ENCODE measurements at regions not wholly inside any gene's neighbourhood (a gene's known extent, or its start where the extent isn't known, plus 50 kb on each side); places are given as distances from the start of the nearest gene placed in this dataset.
"Not testable (repeated sequence)": the region's sequence is repeated elsewhere in the genome, so short reads cannot be mapped to it uniquely, and the experiment has no call there.

DNA sequence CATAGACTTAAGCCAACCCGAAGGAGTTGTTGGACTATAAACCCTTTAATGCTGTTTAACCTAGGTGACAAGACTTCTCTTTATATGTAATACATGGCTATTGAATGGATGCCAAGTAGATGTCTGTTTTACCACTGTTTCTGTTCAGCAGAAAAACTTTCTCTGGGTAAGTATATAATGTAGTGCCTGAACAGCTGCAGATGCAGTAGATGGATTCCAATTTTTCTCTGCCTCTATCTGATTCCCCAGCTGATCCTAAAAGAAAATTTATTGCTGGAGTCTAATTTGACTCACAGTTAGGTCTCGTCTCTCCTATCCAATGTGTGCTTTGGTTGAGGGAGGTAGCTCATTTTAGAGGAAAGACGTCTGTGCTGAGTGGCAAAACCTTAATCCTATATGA lies 256.5 kb upstream of the CBLB start:
- no peak for DNase-seq

DNA sequence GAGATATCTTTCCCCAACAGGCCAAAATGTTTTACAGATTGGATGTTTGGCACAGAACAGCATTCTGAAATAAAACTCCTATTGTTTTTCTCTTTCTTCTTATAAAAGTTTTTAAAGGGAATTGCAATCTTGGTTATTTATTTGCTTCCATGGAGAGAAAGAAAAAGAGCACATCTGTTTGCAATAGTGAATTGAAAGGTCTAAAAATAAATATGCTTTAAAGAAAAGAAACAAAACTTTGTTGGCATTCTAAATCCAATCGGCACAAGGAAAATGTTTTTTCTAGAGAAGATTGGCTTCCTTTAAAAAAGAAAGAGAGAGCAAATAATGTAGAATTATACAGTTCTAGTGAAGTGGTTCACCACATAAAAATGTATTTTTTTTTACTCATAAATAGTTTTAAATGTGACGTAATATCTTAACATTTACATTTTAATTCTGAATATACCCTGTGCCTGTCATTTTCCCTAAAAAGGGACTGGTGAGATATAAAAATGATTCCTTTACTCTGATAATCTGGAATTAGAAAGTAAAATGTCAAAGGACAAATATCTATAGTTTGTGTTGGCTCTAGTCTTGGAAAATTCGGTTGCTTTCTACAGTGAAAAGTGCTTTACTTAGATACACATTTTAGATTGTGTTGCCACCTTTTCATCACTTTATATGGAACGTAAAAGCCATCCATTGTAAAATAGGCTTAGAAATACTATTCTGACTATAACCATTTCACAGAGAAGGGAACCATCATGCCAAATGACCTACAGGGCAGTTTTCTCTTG lies 257.4 kb upstream of the CBLB start:
- DNase-seq, result no peak

DNA sequence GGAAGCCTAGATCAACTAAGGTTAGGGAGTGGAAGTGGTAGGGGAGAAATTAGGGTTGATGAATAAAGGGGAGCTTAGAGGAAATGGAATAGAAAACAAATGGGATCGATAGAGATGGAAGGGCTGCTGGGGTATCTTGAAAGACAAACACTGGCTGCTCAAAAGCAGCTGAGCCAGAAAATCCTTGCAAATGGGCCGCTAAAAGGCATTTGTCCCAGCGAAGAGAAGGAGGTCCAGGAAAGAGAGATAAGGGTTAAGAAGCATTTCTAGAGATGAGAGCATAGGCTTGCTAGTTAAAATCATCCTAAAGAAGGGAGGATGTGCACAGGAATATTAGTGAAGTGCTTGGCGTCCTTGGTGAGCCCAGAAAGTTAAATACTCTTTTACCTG lies 258.0 kb upstream of the CBLB start:
- DNase-seq, result no peak

DNA sequence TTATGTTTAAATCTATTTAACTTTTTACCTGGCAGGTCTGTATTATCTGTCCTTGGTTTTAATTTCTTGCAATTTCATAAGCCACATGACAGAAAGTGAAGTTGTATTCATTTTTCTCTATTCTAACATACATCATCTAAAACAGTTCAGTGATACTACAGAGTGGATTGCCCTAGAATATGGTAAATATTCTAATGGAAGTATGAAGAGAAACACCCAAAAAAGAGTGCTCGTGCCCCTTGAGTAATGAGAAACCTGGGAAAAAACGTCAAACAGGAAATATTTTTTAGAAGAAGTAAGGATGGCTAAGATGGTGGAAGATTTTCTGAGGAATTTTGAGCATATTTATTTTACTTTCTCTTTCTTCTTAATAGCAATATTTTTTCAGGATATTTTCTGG lies 261.1 kb upstream of the CBLB start:
- DNase-seq, result no peak

DNA sequence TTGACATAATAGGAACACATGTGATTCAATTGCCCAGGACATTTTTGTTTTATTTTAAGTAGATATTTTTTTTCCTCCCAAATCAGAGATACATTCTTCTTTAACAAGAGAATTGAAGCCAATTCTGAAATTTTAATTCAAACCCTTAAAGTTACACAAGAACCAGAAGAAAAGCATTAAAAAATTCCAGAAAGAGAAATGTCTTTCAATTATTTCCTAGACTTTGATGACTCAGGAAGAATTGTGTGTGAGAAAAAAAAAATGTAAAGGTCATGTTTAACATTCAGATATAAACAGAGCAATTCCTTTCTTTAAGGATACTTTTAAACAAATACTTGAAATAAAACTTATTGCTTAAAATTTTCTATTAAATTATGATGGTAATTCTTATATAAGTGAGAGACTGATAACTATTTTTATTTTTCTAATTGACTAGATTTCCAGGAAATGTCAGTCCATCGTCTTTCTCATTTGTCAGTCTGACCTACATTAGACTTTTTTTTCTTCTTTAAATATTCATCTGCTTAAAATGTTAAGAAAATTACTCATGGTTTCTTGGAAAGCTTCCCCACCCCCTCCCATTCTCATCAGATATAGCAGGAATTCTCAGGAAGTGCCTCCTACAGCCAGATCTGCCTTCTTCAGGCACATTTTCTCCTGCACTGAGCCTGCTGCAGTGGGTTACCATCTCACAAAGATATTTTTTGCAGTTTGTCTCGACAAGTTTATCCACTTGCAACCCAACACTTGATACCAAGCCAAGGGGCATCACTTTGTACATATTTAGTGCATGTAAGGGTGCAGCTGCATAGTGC lies 261.8 kb upstream of the CBLB start:
- DNase-seq, result no peak

DNA sequence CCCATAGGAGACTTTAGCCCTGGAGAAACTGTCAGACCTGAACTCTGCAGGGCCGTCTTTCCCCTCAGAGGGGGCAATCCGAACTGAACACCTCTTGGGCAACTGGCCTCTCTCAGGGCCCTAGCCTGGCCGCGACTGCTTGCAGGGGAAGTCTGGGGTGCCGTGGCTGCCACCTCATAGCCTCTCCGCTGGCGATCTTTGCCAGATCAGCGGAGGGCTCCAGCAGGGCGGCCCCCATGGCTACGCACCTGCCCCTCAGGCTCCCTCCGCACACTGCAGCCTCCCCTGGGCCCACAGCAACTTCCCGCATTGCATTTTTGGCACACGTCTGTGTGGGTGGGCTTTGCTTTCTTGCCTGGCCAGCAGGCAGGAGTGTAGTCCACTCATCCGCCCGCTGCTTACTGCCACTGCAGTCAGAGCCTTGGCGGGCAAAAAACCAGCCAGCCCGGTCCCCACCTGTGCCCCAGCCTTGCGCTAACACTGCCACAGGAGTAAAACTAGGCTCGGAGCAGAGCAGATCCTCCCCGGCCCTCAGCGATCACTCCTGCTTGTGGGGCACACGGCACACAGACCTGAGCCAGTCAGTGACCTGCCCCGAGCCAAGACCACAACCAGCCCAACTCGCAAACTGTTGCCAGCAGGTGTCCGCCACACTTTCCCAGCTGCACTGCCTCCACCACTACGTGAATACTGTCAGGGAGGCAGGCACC lies 266.8 kb upstream of the CBLB start:
- no peak for DNase-seq

DNA sequence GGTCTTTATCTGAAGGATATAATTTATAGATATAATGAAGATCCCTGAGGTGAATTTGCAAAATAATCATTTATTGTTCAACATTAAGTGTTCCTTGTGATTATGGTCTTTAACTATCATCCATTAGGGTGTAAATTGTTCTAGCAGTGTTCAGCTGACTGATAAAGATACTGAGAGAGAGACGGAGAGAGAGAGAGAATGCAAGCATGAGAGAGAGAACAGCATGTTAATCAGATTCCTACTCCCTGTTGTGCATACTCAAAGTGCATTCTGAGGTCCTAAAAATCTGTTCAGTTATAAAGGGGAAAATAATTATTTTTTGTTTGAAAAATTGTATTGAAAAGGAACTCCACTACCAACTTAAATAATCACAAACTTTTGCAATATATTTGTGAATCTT lies 271.0 kb upstream of the CBLB start:
- DNase-seq, result no peak

DNA sequence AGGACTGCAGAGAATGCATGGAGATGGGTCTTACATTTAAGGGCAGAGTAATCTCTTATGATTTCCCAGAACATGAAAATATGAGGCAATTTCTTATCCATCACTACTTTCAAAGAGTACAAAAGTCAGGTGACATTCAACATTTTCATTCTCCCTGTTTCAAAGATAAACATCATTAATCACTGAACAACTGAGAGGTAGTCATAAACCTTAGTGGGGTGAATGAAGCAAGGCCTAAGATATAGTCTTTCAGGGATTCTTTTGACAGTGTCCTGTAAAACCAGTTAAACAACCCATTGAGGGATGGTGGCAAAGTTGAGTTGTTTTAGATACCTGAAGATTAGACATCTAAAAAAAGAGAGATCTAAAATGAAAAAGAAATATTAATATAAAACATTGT lies 271.6 kb upstream of the CBLB start:
- no peak for DNase-seq

DNA sequence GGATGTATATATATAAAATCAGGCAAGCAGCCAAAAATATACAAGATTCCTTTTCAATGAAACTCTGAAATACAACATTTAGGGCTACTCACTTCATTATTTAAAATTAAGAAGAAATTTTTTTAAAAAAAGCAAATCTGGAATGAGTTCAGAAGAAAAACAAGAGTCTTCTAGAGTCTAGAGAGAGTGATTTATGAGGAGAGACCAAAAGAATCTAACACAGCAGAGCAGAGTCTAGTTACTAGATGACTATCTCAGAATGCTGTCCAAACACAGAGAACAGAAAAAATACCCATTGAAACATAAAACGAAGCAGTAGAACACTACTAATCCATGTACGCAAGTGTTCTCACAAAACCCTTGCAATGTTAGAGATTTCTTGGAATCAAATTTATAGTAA lies 275.2 kb upstream of the CBLB start:
- no peak for DNase-seq

DNA sequence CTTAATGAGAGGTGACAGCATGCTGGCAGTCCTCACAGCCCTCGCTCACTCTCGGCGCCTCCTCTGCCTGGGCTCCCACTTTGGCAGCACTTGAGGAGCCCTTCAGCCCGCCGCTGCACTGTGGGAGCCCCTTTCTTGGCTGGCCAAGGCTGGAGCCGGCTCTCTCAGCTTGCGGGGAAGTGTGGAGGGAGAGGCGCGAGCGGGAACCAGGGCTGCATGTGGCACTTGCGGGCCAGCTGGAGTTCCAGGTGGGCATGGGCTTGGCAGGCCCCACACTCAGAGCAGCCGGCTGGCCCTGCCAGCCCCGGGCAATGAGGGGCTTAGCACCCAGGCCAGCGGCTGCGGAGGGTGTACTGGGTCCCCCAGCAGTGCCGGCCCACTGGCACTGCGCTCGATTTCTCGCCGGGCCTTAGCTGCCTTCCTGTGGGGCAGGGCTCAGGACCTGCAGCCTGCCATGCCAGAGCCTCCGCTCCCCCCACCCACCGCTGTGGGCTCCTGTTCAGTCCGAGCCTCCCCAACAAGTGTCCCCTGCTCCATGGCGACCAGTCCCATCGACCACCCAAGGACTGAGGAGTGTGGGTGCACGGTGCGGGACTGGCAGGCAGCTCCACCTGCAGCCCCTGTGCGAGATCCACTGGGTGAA lies 279.7 kb upstream of the CBLB start:
- DNase-seq, result not testable (repeated sequence)

DNA sequence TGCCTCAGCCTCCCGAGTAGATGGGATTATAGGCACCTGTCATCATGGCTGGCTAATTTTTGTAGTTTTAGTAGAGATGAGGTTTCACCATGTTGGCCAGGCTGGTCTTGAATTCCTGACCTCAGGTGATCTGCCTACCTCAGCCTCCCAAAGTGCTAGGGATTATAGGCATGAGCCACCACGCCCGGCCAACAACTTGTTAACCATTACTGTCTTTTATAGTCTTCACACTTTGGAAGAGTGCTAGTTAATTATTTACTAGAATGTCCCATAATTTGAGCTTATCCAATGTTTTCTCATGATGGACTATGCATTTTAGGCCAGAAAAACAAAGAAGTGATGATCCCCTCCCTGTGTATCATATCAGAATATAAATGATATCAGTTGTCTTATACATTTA lies 288.6 kb upstream of the CBLB start:
- DNase-seq, result no peak

DNA sequence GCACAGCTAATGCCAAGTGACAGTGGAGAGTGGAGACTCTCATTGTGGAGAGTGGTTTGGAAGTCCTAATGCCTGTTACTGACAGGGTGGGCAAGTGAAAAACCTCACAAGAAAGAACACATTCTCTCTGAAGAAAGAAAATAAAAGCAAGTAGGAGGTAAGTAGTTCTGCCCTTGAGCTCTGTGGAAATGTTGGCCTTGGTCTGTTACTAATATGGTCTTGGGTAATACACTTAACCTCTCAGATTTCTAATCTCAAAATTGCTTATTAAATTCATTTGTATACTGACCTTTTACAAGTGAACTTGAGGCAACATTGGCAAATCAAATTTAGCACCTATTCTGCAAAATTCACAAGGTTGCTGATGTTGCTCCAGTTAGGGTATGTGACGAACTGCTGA lies 291.6 kb upstream of the CBLB start:
- DNase-seq, result no peak

DNA sequence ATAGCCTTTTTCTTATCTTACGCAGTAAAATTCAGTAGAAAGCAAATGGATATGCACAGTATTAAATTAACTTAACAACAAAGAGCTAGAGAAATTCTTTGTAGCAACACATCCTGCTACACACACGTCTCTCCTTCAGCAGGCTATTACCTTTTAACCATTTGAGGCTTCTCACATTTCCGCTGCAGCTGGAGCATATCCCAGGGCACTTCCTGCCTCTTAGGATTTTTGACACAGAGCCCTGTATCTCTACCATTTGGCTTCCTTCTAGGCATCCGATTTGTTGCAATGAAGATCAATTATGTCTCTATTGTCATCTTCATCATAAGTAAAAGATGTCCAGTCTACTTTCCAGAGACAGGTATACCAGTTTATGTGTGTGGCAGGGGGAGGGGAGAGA lies 292.4 kb upstream of the CBLB start:
- no peak for DNase-seq

DNA sequence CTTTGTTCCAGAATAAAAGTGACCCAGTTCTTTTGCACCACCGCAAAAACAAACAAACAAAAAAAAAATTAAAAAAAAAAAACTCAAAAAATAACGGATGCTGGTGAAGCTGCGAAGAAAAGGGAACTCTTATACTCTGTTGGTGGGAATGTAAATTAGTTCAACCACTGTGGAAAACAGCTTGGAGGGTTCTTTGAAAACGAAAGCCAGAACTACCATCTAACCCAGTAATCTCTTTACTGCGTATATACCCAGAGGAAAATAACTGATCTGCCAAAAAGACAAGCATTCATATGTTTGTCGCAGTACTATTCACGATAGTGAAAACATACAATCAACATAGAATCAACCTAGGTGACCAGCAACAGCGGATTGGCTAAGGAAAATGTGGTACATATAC lies 298.9 kb upstream of the CBLB start:
- DNase-seq, result no peak

DNA sequence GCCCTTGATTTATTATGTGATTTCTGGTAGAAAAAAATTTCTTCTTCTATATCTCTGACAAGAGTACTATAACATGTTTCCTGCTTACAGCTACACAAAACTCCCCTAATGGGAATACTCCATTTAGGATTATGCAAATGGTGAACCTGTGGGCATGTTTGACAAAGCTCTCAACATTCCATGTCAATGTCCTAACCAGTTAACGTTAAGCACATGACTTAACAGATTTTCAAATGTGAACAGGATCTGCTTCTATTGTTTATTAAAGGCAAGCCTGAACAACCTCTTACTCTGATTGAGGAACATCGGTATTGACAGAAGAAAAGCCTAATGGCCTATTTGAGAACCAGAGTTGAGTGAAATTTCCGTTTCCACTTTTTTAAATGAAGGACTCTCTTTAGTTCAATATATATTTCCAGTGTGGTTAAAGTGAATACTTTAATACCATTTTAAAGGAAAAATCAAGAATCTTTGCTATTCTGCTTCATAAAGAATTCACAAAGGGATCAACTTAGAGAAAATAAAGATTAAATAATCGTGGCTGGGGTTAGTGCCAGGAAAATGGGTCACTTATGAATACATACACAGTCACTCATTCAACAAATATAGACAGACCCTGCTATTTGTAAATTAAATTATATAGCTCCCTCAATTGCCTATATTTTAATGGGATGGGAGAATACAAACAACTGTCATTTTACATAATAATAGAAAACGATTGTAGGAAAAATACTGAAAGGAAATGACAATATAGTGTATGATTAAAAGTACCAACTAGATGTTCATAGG lies 300.3 kb upstream of the CBLB start:
- no peak for DNase-seq

DNA sequence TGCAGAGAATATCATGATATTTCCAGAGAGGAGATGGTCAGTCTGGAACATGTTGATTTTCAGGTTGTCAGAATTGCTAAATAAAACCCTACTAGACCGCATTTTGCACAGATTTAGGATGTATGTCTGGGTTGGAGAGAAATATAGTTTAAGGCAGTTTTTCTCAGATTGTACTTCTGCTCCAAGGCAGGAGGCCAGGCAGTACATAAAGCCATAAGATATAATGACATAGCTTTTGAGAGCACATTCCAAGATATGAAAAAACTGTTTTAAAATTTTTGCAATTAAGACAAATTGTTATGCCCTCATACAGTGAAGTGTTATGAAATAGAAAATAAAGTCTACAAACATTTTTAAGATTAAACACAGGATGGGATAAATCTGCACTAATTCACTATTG lies 301.8 kb upstream of the CBLB start:
- DNase-seq, result no peak

DNA sequence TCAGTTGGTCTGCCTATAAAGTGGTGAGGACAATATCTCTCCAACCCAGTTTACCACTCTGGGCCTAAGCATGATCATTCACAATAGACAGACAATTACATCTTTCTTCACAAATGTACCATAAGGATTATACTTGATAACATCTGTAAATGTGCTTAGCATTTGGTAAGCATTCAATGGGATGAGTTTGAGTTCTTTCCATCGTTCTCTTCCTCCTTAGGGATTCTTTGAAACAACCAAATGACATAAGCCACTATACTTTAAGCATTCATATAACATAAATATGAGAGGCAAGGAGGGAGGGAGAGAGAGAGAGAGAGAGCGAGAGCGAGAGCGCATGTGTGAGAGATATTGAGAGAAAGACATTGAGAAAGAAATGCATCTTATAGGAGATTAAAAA lies 303.3 kb upstream of the CBLB start:
- no peak for DNase-seq

DNA sequence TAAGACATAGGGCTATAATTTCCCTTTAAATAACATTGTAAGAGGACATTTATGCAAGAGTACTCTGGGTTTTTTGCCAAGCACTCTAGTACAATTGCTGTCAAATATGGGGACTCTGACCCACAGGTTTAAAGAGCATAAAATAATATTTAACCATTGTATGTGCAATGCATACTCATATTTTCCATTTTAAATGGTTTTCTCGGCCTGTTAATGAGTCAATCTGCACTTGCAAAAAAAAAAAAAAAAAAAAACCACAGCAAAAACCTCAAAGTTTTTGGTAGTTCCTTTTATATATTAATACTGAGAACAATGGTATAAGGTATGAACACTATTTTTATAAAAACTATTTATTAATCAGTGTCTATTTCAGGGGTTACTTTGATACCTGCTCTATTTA lies 304.0 kb upstream of the CBLB start:
- DNase-seq, result no peak

DNA sequence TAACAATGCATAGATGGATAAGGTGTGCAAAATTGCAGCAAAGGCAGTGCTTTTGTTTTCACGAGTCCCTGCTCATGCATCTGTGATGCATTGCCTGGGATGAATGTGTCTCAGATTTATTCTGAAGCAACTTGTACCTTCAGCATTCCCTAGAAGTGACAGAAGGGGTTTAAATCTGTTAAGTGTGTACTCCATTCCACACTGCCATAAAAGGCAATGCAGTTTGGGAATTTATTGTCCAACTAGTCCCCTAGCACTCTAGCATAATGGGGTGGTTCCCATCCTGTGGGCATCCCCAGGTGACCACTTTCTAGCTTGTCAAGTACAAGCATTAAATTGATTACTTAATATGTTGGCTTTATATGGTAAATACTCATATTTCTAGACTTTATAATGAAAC lies 306.5 kb upstream of the CBLB start:
- no peak for DNase-seq

DNA sequence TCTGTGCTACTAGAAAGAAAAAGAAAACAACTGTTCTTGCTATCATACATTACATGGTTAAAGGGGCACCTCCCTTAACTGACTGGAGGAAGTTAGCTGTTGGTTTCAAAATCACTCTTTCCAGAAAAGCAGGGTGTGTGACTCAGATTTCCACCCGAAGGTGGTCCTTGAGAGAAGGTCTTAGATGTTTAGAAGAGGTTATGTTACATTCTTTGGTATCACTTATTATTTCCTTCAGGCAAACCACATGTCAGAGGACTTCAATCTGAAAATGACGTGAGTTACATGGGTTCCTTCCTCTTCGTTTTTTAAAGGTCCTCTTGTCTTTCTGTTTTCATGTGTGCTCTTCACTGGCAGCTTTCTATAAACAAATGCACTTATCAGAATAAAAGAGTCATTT lies 307.9 kb upstream of the CBLB start:
- DNase-seq, result no peak

DNA sequence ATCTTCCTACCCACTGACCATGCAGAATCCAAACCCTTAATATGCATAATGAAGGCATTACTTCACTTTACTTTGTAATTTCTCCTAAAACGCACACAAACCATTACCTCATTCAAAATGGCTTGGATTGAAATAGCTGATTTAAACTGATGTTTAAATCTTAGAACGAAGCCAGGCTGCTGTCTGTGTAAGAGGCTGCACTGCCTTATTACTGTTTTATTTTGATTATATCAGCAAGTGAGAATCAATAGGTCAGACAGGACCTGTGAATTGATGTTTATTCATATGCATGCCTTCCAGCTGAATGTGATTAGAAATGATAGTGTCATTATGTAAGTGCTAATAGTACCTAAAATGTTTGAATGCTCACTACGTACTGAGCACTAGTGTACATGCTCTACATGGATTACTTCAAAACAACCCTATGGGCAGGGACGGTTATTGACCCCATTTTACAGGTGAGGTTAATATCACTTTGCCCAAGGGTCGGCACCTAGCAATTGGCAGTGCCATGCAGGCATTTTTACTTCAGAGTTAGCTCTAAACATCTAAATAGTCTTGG lies 314.2 kb upstream of the CBLB start:
- DNase-seq, result no peak

DNA sequence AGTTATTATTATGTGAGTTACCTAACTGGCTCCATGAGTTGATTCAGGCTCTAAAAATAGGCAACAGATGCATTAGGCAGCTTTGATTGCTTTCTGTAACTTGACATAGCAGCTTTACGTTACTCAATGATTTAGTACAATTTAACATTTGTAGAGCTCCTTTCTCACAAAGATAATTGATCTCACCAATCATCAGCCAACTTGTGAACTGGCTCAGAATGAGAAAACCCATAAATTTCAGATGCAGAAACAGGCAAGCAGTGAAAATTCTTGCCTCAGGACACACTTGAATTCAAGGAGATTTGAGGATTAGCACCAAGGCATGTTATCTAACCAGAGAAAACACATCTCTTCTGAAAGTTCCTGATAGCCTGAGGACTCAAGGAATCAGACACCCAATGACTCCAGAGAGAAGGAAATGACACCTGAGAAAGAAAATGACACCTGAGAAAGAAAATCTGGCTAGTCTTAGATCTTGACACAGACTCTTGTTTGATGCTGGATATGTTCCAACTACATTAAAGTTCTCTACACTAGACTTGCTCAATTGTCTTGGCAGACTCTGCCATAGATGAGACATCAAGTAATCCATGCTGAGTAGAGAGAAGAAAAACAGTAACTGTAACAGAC lies 315.1 kb upstream of the CBLB start:
- DNase-seq, result no peak

Data from GF-D8 (cell line).